ENCODE measurements at regions not wholly inside any gene's neighbourhood (a gene's known extent, or its start where the extent isn't known, plus 50 kb on each side); places are given as distances from the start of the nearest gene placed in this dataset.

GRCh38 chr15:95051861-95052260, 820.5 kb downstream of the MCTP2 start:
- H3K27ac ChIP-seq, result no peak overlapping the region
- H3K9me2 ChIP-seq (ENCODE audit: insufficient read depth), result no peaks in the 10 kb centered on the region
- no peaks in the 10 kb centered on the region for H3K79me2 ChIP-seq (ENCODE audit: insufficient read depth)
- H2AFZ ChIP-seq, result no peak overlapping the region
- H4K20me1 ChIP-seq (ENCODE audit: insufficient read depth), result no peaks in the 10 kb centered on the region
- 22 to 27% methylated on average over 2 of the region's 2 CpGs for WGBS, 2 experiments (ENCODE audit: low coverage in 1 of 2, low lambda C conversion rate in 2 of 2, missing lambda C conversion rate in 2 of 2)
- no peaks in the 10 kb centered on the region for H3K27me3 ChIP-seq (replicated peaks; ENCODE audit: insufficient read depth)
- no peaks in the 10 kb centered on the region for H3K9me3 ChIP-seq (ENCODE audit: low read depth)
- peak overlapping the region; percentile 26 for H3K4me2 ChIP-seq (ENCODE audit: unreplicated experiment)
- in situ Hi-C loops (cut with MboI), result no loop called here
- H3F3A ChIP-seq (ENCODE audit: insufficient read depth), result no peaks in the 10 kb centered on the region
- peaks cover 4% of the 10 kb centered on the region for H3K4me1 ChIP-seq (ENCODE audit: insufficient read depth)
- H3K9ac ChIP-seq, result no peak overlapping the region
- TF ChIP-seq EZH2phosphoT487 (IDR thresholded peaks at IDR 0.05; ENCODE audit: insufficient read depth, low read depth) (no peak), EZH2 (IDR thresholded peaks at IDR 0.05; ENCODE audit: insufficient read depth, poor library complexity, severe bottlenecking) (no peak)
- no peak overlapping the region for H3K4me3 ChIP-seq
- DNase-seq, result peak; percentile 57
- H3K36me3 ChIP-seq (ENCODE audit: low read depth), result no peaks in the 10 kb centered on the region

GRCh38 chr15:95059346-95059905, 828.1 kb downstream of the MCTP2 start:
- H3K9me3 ChIP-seq (ENCODE audit: low read depth), result no peaks in the 10 kb centered on the region
- no peaks in the 10 kb centered on the region for H4K20me1 ChIP-seq (ENCODE audit: insufficient read depth)
- H3K4me1 ChIP-seq (ENCODE audit: insufficient read depth), result no peaks in the 10 kb centered on the region
- H3K79me2 ChIP-seq (ENCODE audit: insufficient read depth), result no peaks in the 10 kb centered on the region
- H3K27me3 ChIP-seq (replicated peaks; ENCODE audit: insufficient read depth), result no peaks in the 10 kb centered on the region
- no peak overlapping the region for H3K9ac ChIP-seq
- TF ChIP-seq EZH2 (IDR thresholded peaks at IDR 0.05; ENCODE audit: insufficient read depth, poor library complexity, severe bottlenecking) (no peak), EZH2phosphoT487 (IDR thresholded peaks at IDR 0.05; ENCODE audit: insufficient read depth, low read depth) (no peak)
- in situ Hi-C loops (cut with MboI), result no loop called here
- H3K9me2 ChIP-seq (ENCODE audit: insufficient read depth), result no peaks in the 10 kb centered on the region
- H2AFZ ChIP-seq, result no peak overlapping the region
- no peaks in the 10 kb centered on the region for H3K36me3 ChIP-seq (ENCODE audit: low read depth)
- H3F3A ChIP-seq (ENCODE audit: insufficient read depth), result no peaks in the 10 kb centered on the region
- WGBS, 2 experiments (ENCODE audit: low coverage in 1 of 2, low lambda C conversion rate in 2 of 2, missing lambda C conversion rate in 2 of 2), result 66 to 72% methylated on average over 4 of the region's 4 CpGs
- H3K27ac ChIP-seq, result no peak overlapping the region
- no peak overlapping the region for H3K4me2 ChIP-seq (ENCODE audit: unreplicated experiment)
- DNase-seq, result no peak
- no peak overlapping the region for H3K4me3 ChIP-seq

- Histone ChIP-seq H4K20me1 (ENCODE audit: insufficient read depth) (no peaks in the 10 kb centered on the region), H3K79me2 (ENCODE audit: insufficient read depth) (no peaks in the 10 kb centered on the region), H3K9ac (no peak overlapping the region), H2AFZ (no peak overlapping the region), H3K4me1 (ENCODE audit: insufficient read depth) (no peaks in the 10 kb centered on the region), H3K27me3 (replicated peaks; ENCODE audit: insufficient read depth) (no peaks in the 10 kb centered on the region; the same call in 1 of the 2 replicates), H3K27ac (no peak overlapping the region), H3K9me3 (ENCODE audit: low read depth) (no peaks in the 10 kb centered on the region), H3K4me2 (ENCODE audit: unreplicated experiment) (no peak overlapping the region), H3K9me2 (ENCODE audit: insufficient read depth) (no peaks in the 10 kb centered on the region), H3K4me3 (no peak overlapping the region), H3K36me3 (ENCODE audit: low read depth) (no peaks in the 10 kb centered on the region), H3F3A (ENCODE audit: insufficient read depth) (no peaks in the 10 kb centered on the region)
- no peak for DNase-seq
- WGBS, 2 experiments (ENCODE audit: low coverage in 1 of 2, low lambda C conversion rate in 2 of 2, missing lambda C conversion rate in 2 of 2), result 54 to 58% methylated on average over 11 of the region's 11 CpGs
- TF ChIP-seq EZH2 (IDR thresholded peaks at IDR 0.05; ENCODE audit: insufficient read depth, poor library complexity, severe bottlenecking) (no peak), EZH2phosphoT487 (IDR thresholded peaks at IDR 0.05; ENCODE audit: insufficient read depth, low read depth) (no peak)
- in situ Hi-C loops (cut with MboI), result no loop called here
Observed at GRCh38 chr15:95068701-95069521, 837.5 kb downstream of the MCTP2 start.

GRCh38 chr15:95075792-95076677, 844.7 kb downstream of the MCTP2 start:
- no peaks in the 10 kb centered on the region for H3K36me3 ChIP-seq (ENCODE audit: low read depth)
- no peaks in the 10 kb centered on the region for H3K9me3 ChIP-seq (ENCODE audit: low read depth)
- H3K9ac ChIP-seq, result no peak overlapping the region
- in situ Hi-C loops (cut with MboI), result no loop called here
- H3K27me3 ChIP-seq (replicated peaks; ENCODE audit: insufficient read depth), result no peaks in the 10 kb centered on the region; the same call in 1 of the 2 replicates
- 65 to 70% methylated on average over 13 of the region's 13 CpGs for WGBS, 2 experiments (ENCODE audit: low coverage in 1 of 2, low lambda C conversion rate in 2 of 2, missing lambda C conversion rate in 2 of 2)
- H3K4me3 ChIP-seq, result no peak overlapping the region
- no peaks in the 10 kb centered on the region for H3K4me1 ChIP-seq (ENCODE audit: insufficient read depth)
- no peak for DNase-seq
- no peak overlapping the region for H2AFZ ChIP-seq
- no peaks in the 10 kb centered on the region for H3K79me2 ChIP-seq (ENCODE audit: insufficient read depth)
- TF ChIP-seq EZH2phosphoT487 (IDR thresholded peaks at IDR 0.05; ENCODE audit: insufficient read depth, low read depth) (no peak), EZH2 (IDR thresholded peaks at IDR 0.05; ENCODE audit: insufficient read depth, poor library complexity, severe bottlenecking) (no peak)
- H3K4me2 ChIP-seq (ENCODE audit: unreplicated experiment), result no peak overlapping the region
- H4K20me1 ChIP-seq (ENCODE audit: insufficient read depth), result no peaks in the 10 kb centered on the region
- H3K27ac ChIP-seq, result no peak overlapping the region
- no peaks in the 10 kb centered on the region for H3K9me2 ChIP-seq (ENCODE audit: insufficient read depth)
- no peaks in the 10 kb centered on the region for H3F3A ChIP-seq (ENCODE audit: insufficient read depth)

Data from GM23248 (cell line).